Right atrium auricular region (tissue), 2 donors: ENCODE measurements at regions not wholly inside any gene's neighbourhood (a gene's known extent, or its start where the extent isn't known, plus 50 kb on each side); places are given as distances from the start of the nearest gene placed in this dataset.

Experiments used
- DNase-seq: peaks from one replicate; pipeline ENCODE4 v3.0.0-alpha.2; 2019; ENCODE audit warnings: low spot score
- H3K27ac ChIP-seq, 2 donors: fragments of 200-600 bp; sonication (generic); 1 replicate in 1 of 2; 2 replicates in 1 of 2; pipeline ENCODE4 v1.5.1; 2016 to 2019
- H3K27me3 ChIP-seq, 2 donors: fragments of 200-600 bp; sonication (generic); one replicate each; pipeline versions ENCODE4 v1.5.1 to v1.6.0; 2017 to 2019
- H3K36me3 ChIP-seq: fragments of 200-600 bp; sonication (generic); one replicate; pipeline ENCODE4 v1.5.1; 2016
- H3K4me1 ChIP-seq, 2 donors: fragments of 200-600 bp; sonication (generic); one replicate each; pipeline versions ENCODE4 v1.5.1 to v1.6.0; 2017 to 2019
- H3K4me3 ChIP-seq, 2 donors: fragments of 200-600 bp; sonication (generic); 1 replicate in 1 of 2; 2 replicates in 1 of 2; pipeline ENCODE4 v1.5.1; 2017 to 2019; ENCODE audit warnings: mild to moderate bottlenecking in 1 of 2, moderate library complexity in 1 of 2
- H3K9me3 ChIP-seq, 2 donors: fragments of 200-600 bp; sonication (generic); one replicate each; pipeline ENCODE4 v1.5.1; 2019
- CTCF ChIP-seq, 2 donors: fragments of 200-600 bp; sonication (generic); IDR thresholded peaks; one replicate each; pipeline ENCODE4 v1.5.1; 2019; ENCODE audit warnings: antibody characterized with exemption in 2 of 2

GRCh38 chr3:94904156-94904674 is 841.4 kb downstream of the NSUN3 start:
- no peaks in the 10 kb centered on the region for H3K4me1 ChIP-seq
- H3K4me3 ChIP-seq = no peak overlapping the region
- TF ChIP-seq CTCF (IDR thresholded peaks at IDR 0.05) = no peak
- no peak overlapping the region for H3K27ac ChIP-seq
- no peak for DNase-seq
- no peaks in the 10 kb centered on the region for H3K27me3 ChIP-seq
- no peaks in the 10 kb centered on the region for H3K36me3 ChIP-seq
- no peaks in the 10 kb centered on the region for H3K9me3 ChIP-seq

- Histone ChIP-seq H3K4me3 (no peak overlapping the region), H3K36me3 (no peaks in the 10 kb centered on the region), H3K4me1 (no peaks in the 10 kb centered on the region), H3K9me3 (no peaks in the 10 kb centered on the region), H3K27me3 (no peaks in the 10 kb centered on the region), H3K27ac (no peak overlapping the region)
- TF ChIP-seq CTCF (IDR thresholded peaks at IDR 0.05) = no peak
- DNase-seq = no peak
These were observed 846.9 kb downstream of the NSUN3 start for GRCh38 chr3:94909726-94910125.

- no peak overlapping the region for H3K27ac ChIP-seq
- no peak overlapping the region for H3K4me3 ChIP-seq
These were observed 849.8 kb downstream of the NSUN3 start for GRCh38 chr3:94912656-94913055.

GRCh38 chr3:94927175-94927574 is 864.3 kb downstream of the NSUN3 start:
- no peak overlapping the region for H3K4me3 ChIP-seq
- no peak for TF ChIP-seq CTCF (IDR thresholded peaks at IDR 0.05)
- no peaks in the 10 kb centered on the region for H3K36me3 ChIP-seq
- H3K4me1 ChIP-seq = no peaks in the 10 kb centered on the region
- no peak overlapping the region for H3K27ac ChIP-seq
- no peaks in the 10 kb centered on the region for H3K27me3 ChIP-seq
- no peaks in the 10 kb centered on the region for H3K9me3 ChIP-seq
- DNase-seq = no peak

More at GRCh38 chr3:94912656-94913055, 849.8 kb downstream of the NSUN3 start:
- Histone ChIP-seq H3K4me1 (no peaks in the 10 kb centered on the region), H3K36me3 (no peaks in the 10 kb centered on the region), H3K9me3 (no peaks in the 10 kb centered on the region), H3K27me3 (no peaks in the 10 kb centered on the region)
- TF ChIP-seq CTCF (IDR thresholded peaks at IDR 0.05) = no peak
- DNase-seq = no peak

GRCh38 chr3:94928921-94929320 is 866.1 kb downstream of the NSUN3 start:
- Histone ChIP-seq H3K4me1 (no peaks in the 10 kb centered on the region), H3K27me3 (no peaks in the 10 kb centered on the region), H3K9me3 (no peaks in the 10 kb centered on the region), H3K27ac (no peak overlapping the region), H3K36me3 (no peaks in the 10 kb centered on the region), H3K4me3 (no peak overlapping the region)
- no peak for DNase-seq
- TF ChIP-seq CTCF (IDR thresholded peaks at IDR 0.05) = no peak
